Body of pancreas (tissue), 4 donors: ENCODE measurements at regions not wholly inside any gene's neighbourhood (a gene's known extent, or its start where the extent isn't known, plus 50 kb on each side); places are given as distances from the start of the nearest gene placed in this dataset.
A peak's percentile ranks its signal among the peaks of the same experiment; 100 is the strongest.
"Not testable (repeated sequence)": the region's sequence is repeated elsewhere in the genome, so short reads cannot be mapped to it uniquely, and the experiment has no call there.

Experiments
- ATAC-seq: fragments of 150-250 bp; one replicate; pipeline ENCODE4 v1.9.1; 2016
- DNase-seq, 4 donors: peaks; one replicate each; pipeline ENCODE4 v3.0.0-alpha.2; 2019
- H3K27ac ChIP-seq, 4 donors: fragments of 200-600 bp; sonication (generic); 1 replicate in 3 of 4; 2 replicates in 1 of 4; pipeline versions ENCODE4 v1.5.1 to v1.6.1; 2016 to 2019; ENCODE audit warnings: mild to moderate bottlenecking in 1 of 4, mixed read lengths in 1 of 4, moderate library complexity in 1 of 4
- H3K27me3 ChIP-seq, 2 donors: fragments of 200-600 bp; sonication (generic); one replicate each; pipeline ENCODE4 v1.6.0; 2016; ENCODE audit warnings: mild to moderate bottlenecking in 1 of 2
- H3K36me3 ChIP-seq, 2 donors: fragments of 200-600 bp; sonication (generic); replicated peaks in 1 of 2; 2 replicates each; pipeline ENCODE4 v1.5.1; 2016; ENCODE audit warnings: low read depth in 2 of 2; ENCODE audit not compliant: insufficient read depth in 1 of 2
- H3K4me1 ChIP-seq: fragments of 200-600 bp; sonication (generic); one replicate; pipeline ENCODE4 v1.6.0; 2016
- H3K4me3 ChIP-seq, 2 donors: fragments of 200-600 bp; sonication (generic); 1 replicate in 1 of 2; 2 replicates in 1 of 2; pipeline ENCODE4 v1.5.1; 2016 to 2019
- H3K9me3 ChIP-seq, 3 donors: fragments of 200-600 bp; sonication (generic); 1 replicate in 2 of 3; 2 replicates in 1 of 3; pipeline ENCODE4 v1.5.1; 2016
- POLR2A ChIP-seq, 3 donors: fragments of 450-650 bp; IDR thresholded peaks; one replicate each; pipeline ENCODE4 v1.6.1; 2016; ENCODE audit warnings: antibody characterized with exemption in 3 of 3, mild to moderate bottlenecking in 2 of 3
- WGBS, 2 donors: methylation state at CpG; one replicate each; pipeline ENCODE4 v1.1.5; 2017; 5-methylcytosine and 5-hydroxymethylcytosine counted together
- intact Hi-C: fragments of 100-400 bp; cut with DNase I; formaldehyde crosslinking; loops from one replicate; pipeline ENCODE4 v1.15.1; 2023
- TF ChIP-seq, protein P1 (sequence below), 7 experiments: fragments of 450-650 bp in 4 of 7; fragments of 200-600 bp in 3 of 7; sonication (generic) in 3 of 7; IDR thresholded peaks; one replicate each; pipeline ENCODE4 v1.5.1; 2016 to 2019; ENCODE audit warnings: antibody characterized with exemption in 7 of 7

- H3K36me3 ChIP-seq, H3K27me3 ChIP-seq, H3K27ac ChIP-seq, DNase-seq, ATAC-seq, H3K4me3 ChIP-seq, intact Hi-C loops, H3K9me3 ChIP-seq, H3K4me1 ChIP-seq: not testable (repeated sequence)
- WGBS, 2 donors, result 95 to 100% methylated on average over 1 of the region's 1 CpG
These were observed 373.3 kb downstream of the SRGAP2C start for GRCh38 chr1:121558034-121558433.

GRCh38 chr1:121558514-121558913 is 373.7 kb downstream of the SRGAP2C start:
- DNase-seq, result peak in 1 of 4 donors; percentile 12
- TF ChIP-seq, protein P1, sequence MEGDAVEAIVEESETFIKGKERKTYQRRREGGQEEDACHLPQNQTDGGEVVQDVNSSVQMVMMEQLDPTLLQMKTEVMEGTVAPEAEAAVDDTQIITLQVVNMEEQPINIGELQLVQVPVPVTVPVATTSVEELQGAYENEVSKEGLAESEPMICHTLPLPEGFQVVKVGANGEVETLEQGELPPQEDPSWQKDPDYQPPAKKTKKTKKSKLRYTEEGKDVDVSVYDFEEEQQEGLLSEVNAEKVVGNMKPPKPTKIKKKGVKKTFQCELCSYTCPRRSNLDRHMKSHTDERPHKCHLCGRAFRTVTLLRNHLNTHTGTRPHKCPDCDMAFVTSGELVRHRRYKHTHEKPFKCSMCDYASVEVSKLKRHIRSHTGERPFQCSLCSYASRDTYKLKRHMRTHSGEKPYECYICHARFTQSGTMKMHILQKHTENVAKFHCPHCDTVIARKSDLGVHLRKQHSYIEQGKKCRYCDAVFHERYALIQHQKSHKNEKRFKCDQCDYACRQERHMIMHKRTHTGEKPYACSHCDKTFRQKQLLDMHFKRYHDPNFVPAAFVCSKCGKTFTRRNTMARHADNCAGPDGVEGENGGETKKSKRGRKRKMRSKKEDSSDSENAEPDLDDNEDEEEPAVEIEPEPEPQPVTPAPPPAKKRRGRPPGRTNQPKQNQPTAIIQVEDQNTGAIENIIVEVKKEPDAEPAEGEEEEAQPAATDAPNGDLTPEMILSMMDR (IDR thresholded peaks at IDR 0.05), result no peak
- TF ChIP-seq POLR2A (IDR thresholded peaks at IDR 0.05), result no peak
- WGBS, 2 donors, result 76 to 84% methylated on average over 2 of the region's 2 CpGs
- no peaks in the 10 kb centered on the region for H3K36me3 ChIP-seq
- intact Hi-C loops, result no loop called here
- H3K4me1 ChIP-seq, result no peaks in the 10 kb centered on the region
- no peaks in the 10 kb centered on the region for H3K27me3 ChIP-seq
- H3K4me3 ChIP-seq, result no peak overlapping the region
- H3K9me3 ChIP-seq, result no peaks in the 10 kb centered on the region
- ATAC-seq, result no peak
- H3K27ac ChIP-seq, result no peak overlapping the region

GRCh38 chr1:121566346-121566745 is 381.6 kb downstream of the SRGAP2C start:
- DNase-seq, result no peak
- Histone ChIP-seq H3K27me3 (no peaks in the 10 kb centered on the region), H3K9me3 (no peaks in the 10 kb centered on the region), H3K36me3 (no peaks in the 10 kb centered on the region), H3K4me3 (no peak overlapping the region), H3K27ac (no peak overlapping the region), H3K4me1 (no peaks in the 10 kb centered on the region)
- WGBS, 2 donors, result 52 to 61% methylated on average over 4 of the region's 4 CpGs
- intact Hi-C loops, result no loop called here
- no peak for TF ChIP-seq POLR2A (IDR thresholded peaks at IDR 0.05)
- TF ChIP-seq, protein P1 (IDR thresholded peaks at IDR 0.05), result no peak
- ATAC-seq, result no peak

GRCh38 chr1:121569428-121569827 is 384.7 kb downstream of the SRGAP2C start:
- Histone ChIP-seq H3K36me3 (no peaks in the 10 kb centered on the region), H3K27me3 (no peaks in the 10 kb centered on the region), H3K27ac (no peak overlapping the region), H3K9me3 (no peaks in the 10 kb centered on the region), H3K4me3 (no peak overlapping the region), H3K4me1 (no peaks in the 10 kb centered on the region)
- intact Hi-C loops, result no loop called here
- 87 to 88% methylated on average over 1 of the region's 1 CpG for WGBS, 2 donors
- no peak for ATAC-seq
- TF ChIP-seq, protein P1 (IDR thresholded peaks at IDR 0.05), result no peak
- TF ChIP-seq POLR2A (IDR thresholded peaks at IDR 0.05), result no peak
- DNase-seq, result no peak

GRCh38 chr1:121573881-121574504 is 389.2 kb downstream of the SRGAP2C start:
- H3K27ac ChIP-seq, DNase-seq, H3K4me1 ChIP-seq, ATAC-seq, H3K36me3 ChIP-seq, H3K27me3 ChIP-seq, intact Hi-C loops, H3K9me3 ChIP-seq, H3K4me3 ChIP-seq: not testable (repeated sequence)
- 94% methylated on average over 11 of the region's 11 CpGs for WGBS, 2 donors

DNA sequence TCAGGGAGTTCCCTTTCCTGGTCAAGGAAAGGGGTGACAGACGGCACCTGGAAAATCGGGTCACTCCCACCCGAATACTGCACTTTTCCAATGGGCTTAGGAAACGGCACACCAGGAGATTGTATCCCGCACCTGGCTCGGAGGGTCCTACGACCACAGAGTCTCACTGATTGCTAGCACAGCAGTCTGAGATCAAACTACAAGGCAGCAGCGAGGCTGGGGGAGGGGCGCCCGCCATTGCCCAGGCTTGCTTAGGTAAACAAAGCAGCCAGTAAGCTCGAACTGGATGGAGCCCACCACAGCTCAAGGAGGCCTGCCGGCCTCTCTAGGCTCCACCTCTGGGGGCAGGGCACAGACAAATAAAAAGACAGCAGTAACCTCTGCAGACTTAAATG is 389.7 kb downstream of the SRGAP2C start:
- intact Hi-C loops, H3K4me3 ChIP-seq, ATAC-seq, H3K9me3 ChIP-seq, DNase-seq, H3K27ac ChIP-seq, H3K36me3 ChIP-seq, H3K27me3 ChIP-seq, H3K4me1 ChIP-seq: not testable (repeated sequence)
- 89 to 92% methylated on average over 5 to 12 of the region's 12 CpGs for WGBS, 2 donors

DNA sequence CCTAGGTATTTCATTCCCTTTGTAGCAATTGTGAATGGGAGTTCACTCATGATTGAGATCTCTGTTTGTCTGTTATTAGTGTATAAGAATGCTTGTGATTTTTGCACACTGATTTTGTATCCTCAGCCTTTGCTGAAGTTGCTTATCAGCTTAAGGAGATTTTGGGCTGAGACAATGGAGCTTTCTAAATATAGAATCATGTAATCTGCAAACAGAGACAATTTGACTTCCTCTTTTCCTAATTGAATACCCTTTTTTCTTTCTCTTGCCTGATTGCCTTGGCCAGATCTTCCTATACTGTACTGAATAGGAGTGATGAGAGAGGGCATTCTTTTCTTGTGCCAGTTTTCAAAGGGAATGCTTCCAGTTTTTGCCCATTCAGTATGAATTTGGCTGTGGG is 398.1 kb downstream of the SRGAP2C start:
- ATAC-seq, H3K27ac ChIP-seq, H3K9me3 ChIP-seq, DNase-seq, H3K36me3 ChIP-seq, H3K4me3 ChIP-seq, H3K4me1 ChIP-seq, H3K27me3 ChIP-seq, intact Hi-C loops: not testable (repeated sequence)
